Endothelial cell of umbilical vein (primary cell): ENCODE measurements at regions not wholly inside any gene's neighbourhood (a gene's known extent, or its start where the extent isn't known, plus 50 kb on each side); places are given as distances from the start of the nearest gene placed in this dataset.

Source experiments
- JUN ChIP-seq: IDR thresholded peaks from 2 replicates; pipeline ENCODE4 v1.6.1; 2011; ENCODE audit warnings: borderline replicate concordance, low read depth; ENCODE audit not compliant: insufficient read length, insufficient read depth
- MYC ChIP-seq: IDR thresholded peaks from one replicate; pipeline ENCODE4 v1.6.1; 2011; ENCODE audit warnings: mild to moderate bottlenecking, low read depth, low read length
- POLR2A ChIP-seq: IDR thresholded peaks from 2 replicates; pipeline ENCODE4 v1.6.1; 2012; ENCODE audit warnings: low read depth, mild to moderate bottlenecking, control low read depth, low read length
- TF ChIP-seq, protein P1 (sequence below), 2 donors: IDR thresholded peaks; 1 replicate in 1 of 2; 2 replicates in 1 of 2; pipeline ENCODE4 v1.5.1; 2011; ENCODE audit warnings: low read length in 2 of 2, mild to moderate bottlenecking in 2 of 2, moderate library complexity in 2 of 2, control low read depth in 1 of 2, inconsistent platforms in 1 of 2, low read depth in 1 of 2; ENCODE audit not compliant: insufficient read depth in 1 of 2; ENCODE audit errors: extremely low read depth in 1 of 2

DNA sequence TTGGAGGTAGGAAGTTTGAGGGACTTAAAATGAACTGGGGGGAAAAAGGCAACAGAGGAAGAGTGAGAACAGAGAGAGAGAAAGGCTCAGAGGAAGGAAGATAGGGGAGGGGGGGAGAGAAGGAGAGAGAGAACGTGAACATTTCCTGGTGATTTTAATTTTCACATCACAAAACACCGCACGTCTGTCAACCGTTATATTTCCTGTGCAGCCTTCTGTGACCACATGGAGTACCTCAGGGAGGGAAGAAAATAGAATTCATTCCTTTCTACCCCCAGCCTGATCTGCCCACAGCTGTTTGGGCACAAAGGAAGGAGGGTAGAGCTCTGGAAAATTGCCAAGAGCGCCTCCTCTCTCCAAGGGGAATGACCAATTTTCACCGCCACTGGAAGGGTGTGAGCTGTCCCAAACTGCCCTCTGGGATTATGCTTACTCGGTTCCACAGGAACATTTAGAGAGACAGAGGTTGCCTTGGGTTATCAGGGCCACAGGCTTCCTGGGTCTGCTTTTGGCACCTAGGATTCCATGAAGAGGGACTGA, 135.7 kb upstream of the MAMLD1 start:
- TF ChIP-seq JUN (no peak), MYC (no peak), POLR2A (no peak)
- TF ChIP-seq, protein P1, sequence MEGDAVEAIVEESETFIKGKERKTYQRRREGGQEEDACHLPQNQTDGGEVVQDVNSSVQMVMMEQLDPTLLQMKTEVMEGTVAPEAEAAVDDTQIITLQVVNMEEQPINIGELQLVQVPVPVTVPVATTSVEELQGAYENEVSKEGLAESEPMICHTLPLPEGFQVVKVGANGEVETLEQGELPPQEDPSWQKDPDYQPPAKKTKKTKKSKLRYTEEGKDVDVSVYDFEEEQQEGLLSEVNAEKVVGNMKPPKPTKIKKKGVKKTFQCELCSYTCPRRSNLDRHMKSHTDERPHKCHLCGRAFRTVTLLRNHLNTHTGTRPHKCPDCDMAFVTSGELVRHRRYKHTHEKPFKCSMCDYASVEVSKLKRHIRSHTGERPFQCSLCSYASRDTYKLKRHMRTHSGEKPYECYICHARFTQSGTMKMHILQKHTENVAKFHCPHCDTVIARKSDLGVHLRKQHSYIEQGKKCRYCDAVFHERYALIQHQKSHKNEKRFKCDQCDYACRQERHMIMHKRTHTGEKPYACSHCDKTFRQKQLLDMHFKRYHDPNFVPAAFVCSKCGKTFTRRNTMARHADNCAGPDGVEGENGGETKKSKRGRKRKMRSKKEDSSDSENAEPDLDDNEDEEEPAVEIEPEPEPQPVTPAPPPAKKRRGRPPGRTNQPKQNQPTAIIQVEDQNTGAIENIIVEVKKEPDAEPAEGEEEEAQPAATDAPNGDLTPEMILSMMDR (IDR thresholded peaks at IDR 0.05; ENCODE audit: extremely low read depth in 1 of 2, insufficient read depth in 1 of 2, low read depth in 1 of 2, low read length in 2 of 2): no peak
